ENCODE measurements at regions not wholly inside any gene's neighbourhood (a gene's known extent, or its start where the extent isn't known, plus 50 kb on each side); places are given as distances from the start of the nearest gene placed in this dataset.

GRCh38 chr3:13214847-13215472 is 141.7 kb upstream of the IQSEC1 start:
- no peak overlapping the region for H3K4me3 ChIP-seq
- TF ChIP-seq CTCF (IDR thresholded peaks at IDR 0.05) = no peak
- H3K36me3 ChIP-seq = no peaks in the 10 kb centered on the region
- peak in 1 of 6 donors; percentile 24 for DNase-seq
- no peak overlapping the region for H3K27ac ChIP-seq
- H3K4me1 ChIP-seq = peaks cover 0 to 9% (median 1%) of the 10 kb centered on the region in 3 donors
- FAIRE-seq = no peak
- H3K27me3 ChIP-seq = no peaks in the 10 kb centered on the region
- H3K9me3 ChIP-seq = no peaks in the 10 kb centered on the region
- 69 to 82% methylated on average over 15 of the region's 15 CpGs for WGBS, 2 donors
- peak in 1 of 4 donors; percentile 4 for ATAC-seq
- intact Hi-C loops (cut with DNase I) = no loop called here

GRCh38 chr3:13213911-13214846 is 140.9 kb upstream of the IQSEC1 start:
- FAIRE-seq (no peak), DNase-seq (peak in 4 of 6 donors; percentile 42 to 72 (median 58)), ATAC-seq (peak in 3 of 4 donors; percentile 65 to 77 (median 69))
- 75 to 85% methylated on average over 26 of the region's 26 CpGs for WGBS, 2 donors
- intact Hi-C loops (cut with DNase I) = no loop called here
- peaks cover 0 to 2% (median 0%) of the 10 kb centered on the region in 3 donors for H3K4me1 ChIP-seq
- H3K4me3 ChIP-seq = no peak overlapping the region
- H3K9me3 ChIP-seq = no peaks in the 10 kb centered on the region
- H3K36me3 ChIP-seq = no peaks in the 10 kb centered on the region
- no peak for TF ChIP-seq CTCF (IDR thresholded peaks at IDR 0.05)
- H3K27me3 ChIP-seq = no peaks in the 10 kb centered on the region
- H3K27ac ChIP-seq = no peak overlapping the region

- no peak overlapping the region for H3K4me3 ChIP-seq
- H3K4me1 ChIP-seq = no peaks in the 10 kb centered on the region
- no peak for DNase-seq
- no peak overlapping the region for H3K27ac ChIP-seq
- ATAC-seq = no peak
- intact Hi-C loops (cut with DNase I) = no loop called here
- WGBS, 2 donors = 84 to 87% methylated on average over 3 of the region's 3 CpGs
- no peak for TF ChIP-seq CTCF (IDR thresholded peaks at IDR 0.05)
- FAIRE-seq = no peak
- H3K9me3 ChIP-seq = no peaks in the 10 kb centered on the region
- H3K27me3 ChIP-seq = no peaks in the 10 kb centered on the region
- H3K36me3 ChIP-seq = no peaks in the 10 kb centered on the region
Measured at GRCh38 chr3:13213490-13213889, 140.3 kb upstream of the IQSEC1 start.

- DNase-seq (peak in 1 of 6 donors; percentile 47), ATAC-seq (no peak), FAIRE-seq (no peak)
- no peak for TF ChIP-seq CTCF (IDR thresholded peaks at IDR 0.05)
- Histone ChIP-seq H3K27ac (no peak overlapping the region), H3K9me3 (no peaks in the 10 kb centered on the region), H3K4me1 (no peaks in the 10 kb centered on the region), H3K36me3 (no peaks in the 10 kb centered on the region), H3K4me3 (no peak overlapping the region), H3K27me3 (no peaks in the 10 kb centered on the region)
- WGBS, 2 donors = 83 to 85% methylated on average over 16 of the region's 16 CpGs
- intact Hi-C loops (cut with DNase I) = no loop called here
Measured at GRCh38 chr3:13211605-13212210, 138.5 kb upstream of the IQSEC1 start.
